GM12801 (cell line): ENCODE measurements at regions not wholly inside any gene's neighbourhood (a gene's known extent, or its start where the extent isn't known, plus 50 kb on each side); places are given as distances from the start of the nearest gene placed in this dataset.

Source experiments
- TF ChIP-seq, protein P1 (sequence below): IDR thresholded peaks from one replicate; pipeline ENCODE4 v1.5.1; 2011; ENCODE audit warnings: control low read depth; ENCODE audit not compliant: insufficient read length; ENCODE audit errors: extremely low read depth

DNA sequence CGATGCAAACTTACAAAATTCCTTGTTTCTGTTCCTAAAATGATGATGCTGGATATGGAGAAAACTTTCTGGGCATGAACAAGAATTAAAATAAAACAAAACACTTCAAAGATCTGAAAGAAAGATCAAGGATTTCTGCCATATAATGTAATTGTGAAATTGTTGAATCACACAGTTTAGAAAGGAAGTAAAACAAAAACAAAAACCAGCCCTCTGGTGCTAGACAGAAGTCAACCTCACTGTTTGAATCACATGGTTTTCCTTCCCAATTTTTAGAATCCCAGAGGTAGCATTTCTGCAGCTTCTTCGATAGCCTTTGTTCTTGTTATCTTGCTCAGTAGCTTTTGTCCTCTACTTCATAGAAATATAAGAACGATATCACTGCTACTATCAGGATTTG, 118.2 kb upstream of the ARGLU1 start:
- TF ChIP-seq, protein P1, sequence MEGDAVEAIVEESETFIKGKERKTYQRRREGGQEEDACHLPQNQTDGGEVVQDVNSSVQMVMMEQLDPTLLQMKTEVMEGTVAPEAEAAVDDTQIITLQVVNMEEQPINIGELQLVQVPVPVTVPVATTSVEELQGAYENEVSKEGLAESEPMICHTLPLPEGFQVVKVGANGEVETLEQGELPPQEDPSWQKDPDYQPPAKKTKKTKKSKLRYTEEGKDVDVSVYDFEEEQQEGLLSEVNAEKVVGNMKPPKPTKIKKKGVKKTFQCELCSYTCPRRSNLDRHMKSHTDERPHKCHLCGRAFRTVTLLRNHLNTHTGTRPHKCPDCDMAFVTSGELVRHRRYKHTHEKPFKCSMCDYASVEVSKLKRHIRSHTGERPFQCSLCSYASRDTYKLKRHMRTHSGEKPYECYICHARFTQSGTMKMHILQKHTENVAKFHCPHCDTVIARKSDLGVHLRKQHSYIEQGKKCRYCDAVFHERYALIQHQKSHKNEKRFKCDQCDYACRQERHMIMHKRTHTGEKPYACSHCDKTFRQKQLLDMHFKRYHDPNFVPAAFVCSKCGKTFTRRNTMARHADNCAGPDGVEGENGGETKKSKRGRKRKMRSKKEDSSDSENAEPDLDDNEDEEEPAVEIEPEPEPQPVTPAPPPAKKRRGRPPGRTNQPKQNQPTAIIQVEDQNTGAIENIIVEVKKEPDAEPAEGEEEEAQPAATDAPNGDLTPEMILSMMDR = no peak

DNA sequence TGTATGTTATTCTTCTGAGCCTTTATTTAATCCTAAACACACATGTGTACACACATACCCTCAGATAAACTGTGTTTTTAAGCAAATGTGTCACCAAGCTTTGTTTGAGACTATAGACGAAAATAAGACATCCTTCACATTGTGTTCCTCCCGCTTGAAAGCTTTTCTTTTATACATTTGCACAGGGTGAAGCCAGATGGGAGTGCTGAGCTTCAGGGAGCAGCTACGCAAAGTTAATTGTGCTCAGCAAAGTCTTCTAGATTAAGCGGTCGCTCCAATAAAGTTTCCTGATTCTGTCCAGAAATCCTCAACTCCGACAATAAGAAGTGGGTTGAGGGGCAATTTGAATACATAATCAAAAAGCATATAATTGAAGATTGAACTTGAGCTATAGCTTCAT, 117.2 kb upstream of the ARGLU1 start:
- TF ChIP-seq, protein P1 = no peak

DNA sequence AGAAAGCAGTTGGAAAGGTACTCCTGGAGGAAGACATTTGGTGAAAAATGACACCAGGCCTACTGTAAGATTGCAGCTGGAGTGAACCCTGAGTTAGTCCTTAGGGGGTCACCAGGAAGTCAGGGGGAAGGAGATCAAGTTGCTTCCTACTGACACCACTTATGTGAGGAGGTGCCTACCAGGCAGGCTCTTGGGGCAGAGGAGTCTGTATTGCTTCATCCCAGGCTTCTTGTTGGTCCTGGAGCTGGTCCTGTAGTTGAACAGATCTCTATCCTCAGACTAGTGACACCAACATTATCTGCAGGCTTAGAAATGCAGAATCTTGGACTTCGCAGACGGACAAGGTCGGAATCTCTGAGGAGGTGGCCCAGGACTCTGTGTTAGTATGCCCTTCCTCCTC, 116.0 kb upstream of the ARGLU1 start:
- TF ChIP-seq, protein P1 = no peak

DNA sequence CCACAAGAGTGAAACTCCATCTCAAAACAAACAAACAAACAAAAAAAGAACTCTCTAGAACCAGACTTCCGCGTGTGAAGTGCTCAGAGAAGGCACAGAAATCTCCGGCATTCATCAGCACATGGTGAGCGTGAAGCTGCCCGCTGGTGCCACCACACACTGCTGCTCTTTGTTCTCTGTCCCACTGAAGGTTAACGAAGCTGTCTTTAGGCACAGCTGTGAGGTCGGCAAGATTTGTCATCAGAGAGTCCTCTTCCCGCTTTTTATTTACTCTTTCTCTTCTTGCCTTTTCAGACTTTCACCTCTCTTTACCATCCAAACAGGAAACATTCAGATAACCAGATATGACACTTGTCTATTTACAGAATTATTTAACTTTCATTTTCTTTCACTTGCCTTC, 115.2 kb upstream of the ARGLU1 start:
- TF ChIP-seq, protein P1 = no peak

DNA sequence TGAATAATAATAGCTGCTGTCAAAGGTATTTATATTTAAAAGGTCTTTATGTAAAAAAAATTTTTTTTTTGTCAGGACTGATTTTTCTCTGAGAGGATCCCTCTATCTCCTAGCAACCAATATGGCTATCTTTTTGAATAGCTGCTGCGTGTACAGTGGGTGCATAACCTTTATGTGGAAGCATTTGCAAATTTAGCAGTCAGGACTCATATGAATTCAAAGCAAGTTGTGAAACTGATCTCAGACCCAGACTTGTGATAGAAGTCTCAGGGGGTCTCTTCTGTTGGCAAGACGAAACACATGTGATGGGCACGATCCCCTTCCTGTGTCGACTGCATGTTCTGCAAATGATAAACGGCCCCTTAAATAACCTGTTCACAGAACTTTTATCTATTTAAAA, 114.1 kb upstream of the ARGLU1 start:
- TF ChIP-seq, protein P1 = no peak

DNA sequence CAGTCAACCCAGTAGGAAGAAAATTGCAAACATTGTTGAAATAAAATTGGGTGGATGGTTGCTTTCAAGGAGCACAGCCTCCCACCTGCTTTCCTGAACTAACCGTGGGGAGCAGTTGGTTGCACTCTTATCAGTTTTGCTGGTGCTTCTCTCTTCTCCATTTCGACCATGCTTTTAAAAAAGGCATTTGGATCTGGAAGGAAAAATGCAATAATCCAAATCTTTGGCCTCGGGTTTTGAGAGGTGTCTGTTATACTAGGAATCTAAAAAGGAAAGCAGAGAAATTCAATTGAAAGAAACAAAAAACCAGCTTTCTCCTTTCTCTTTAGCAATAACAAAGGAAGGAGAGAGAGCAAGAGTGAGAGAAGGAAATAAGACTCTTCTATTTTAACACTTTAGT, 113.6 kb upstream of the ARGLU1 start:
- TF ChIP-seq, protein P1 = no peak

DNA sequence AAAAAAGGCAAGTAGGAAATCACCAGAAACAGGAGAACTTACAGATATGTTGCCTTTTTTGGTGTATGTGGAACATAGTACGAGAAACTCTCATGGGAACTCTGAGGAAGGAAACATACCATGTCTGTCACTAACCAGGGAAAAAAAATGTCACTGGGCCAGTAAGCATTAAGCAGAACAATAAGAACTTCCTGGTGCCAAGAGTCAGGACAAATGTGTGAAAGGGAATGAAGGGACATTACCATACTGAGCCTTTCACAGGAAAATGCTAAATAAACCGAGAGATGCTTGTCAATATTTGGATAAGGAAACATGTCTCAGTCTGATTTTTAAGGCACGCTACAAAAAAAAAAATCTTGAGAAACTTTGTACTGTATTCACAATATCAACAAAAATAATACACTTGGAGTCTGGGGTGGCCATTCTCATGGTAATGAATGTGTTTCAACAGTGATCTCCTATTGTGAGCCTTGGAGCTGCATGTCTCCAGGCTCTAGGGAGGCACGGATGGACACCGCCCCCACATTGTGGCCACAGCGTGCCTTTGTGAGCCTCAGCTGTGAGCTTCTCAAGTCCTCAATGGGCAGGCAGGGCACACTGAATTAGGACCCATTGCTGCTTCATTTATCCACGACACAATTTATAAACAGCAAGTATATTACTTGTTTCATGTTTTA, 113.0 kb upstream of the ARGLU1 start:
- TF ChIP-seq, protein P1 = no peak
